NCI-H1417 (cell line): ENCODE measurements at regions not wholly inside any gene's neighbourhood (a gene's known extent, or its start where the extent isn't known, plus 50 kb on each side); places are given as distances from the start of the nearest gene placed in this dataset.

Source experiments
- DNase-seq, 3 experiments: peaks; one replicate each; lab custom pipeline; 2025; lab: John Stamatoyannopoulos, UW

DNA sequence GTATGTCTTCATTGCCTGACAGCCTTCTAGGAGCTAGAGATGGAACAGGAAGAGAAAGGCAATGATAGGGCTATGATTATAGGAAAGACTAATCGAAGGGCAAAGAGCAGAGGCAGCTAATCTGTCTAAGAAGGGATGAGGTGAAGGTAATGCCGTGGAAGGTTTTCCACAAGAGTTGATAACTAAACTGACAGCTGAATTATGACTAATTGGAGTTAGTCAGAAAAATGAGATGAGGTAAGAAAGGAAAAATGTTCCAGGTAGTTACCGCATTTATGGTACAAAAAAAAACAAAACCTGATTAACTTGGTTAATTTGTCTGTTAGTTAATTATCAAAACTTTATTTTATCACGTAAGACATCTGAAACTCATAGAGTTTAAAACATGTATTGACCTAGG is 260.3 kb downstream of the SLITRK6 start:
- no peak for DNase-seq

- no peak for DNase-seq
These were observed 261.6 kb downstream of the SLITRK6 start for GRCh38 chr13:85537601-85538000.

DNA sequence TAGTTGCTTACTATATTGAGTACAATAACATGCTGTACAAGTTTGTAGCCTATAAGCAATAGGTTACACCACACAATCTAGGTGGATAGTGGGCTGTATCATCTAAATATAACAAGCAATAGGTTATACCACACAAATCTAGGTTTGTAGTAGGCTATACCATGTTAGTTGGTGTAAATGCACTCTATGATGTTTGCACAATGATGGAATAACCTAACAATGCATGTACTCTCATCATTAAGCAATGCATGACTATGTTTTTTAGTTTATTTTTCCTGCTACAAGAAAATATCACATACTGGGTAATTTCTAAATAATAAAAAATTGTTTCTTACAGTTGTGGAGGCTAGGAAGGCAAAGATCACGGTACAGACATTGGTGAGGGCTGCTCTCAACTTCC is 262.5 kb downstream of the SLITRK6 start:
- no peak for DNase-seq

GRCh38 chr13:85535316-85536084 is 263.7 kb downstream of the SLITRK6 start:
- no peak for DNase-seq

DNA sequence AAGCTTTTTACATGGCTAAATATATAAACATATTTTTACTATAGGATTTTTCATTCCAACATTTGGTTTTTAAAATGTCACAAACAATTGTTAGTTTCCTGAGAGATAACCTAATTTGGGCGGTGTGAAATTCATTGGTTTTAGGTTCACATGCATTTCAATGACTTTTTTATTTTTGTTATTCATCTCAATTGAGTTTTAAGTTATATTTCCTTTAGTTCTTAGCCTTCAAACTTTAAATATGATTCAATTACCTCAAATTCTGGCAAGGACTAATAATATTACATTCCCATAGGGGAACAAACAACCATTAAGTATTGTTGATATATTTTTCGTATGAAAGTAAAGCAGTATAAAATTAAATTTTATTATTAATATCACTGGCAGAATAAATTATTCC is 265.3 kb downstream of the SLITRK6 start:
- no peak for DNase-seq

GRCh38 chr13:85529218-85529594 is 270.0 kb downstream of the SLITRK6 start:
- no peak for DNase-seq

DNA sequence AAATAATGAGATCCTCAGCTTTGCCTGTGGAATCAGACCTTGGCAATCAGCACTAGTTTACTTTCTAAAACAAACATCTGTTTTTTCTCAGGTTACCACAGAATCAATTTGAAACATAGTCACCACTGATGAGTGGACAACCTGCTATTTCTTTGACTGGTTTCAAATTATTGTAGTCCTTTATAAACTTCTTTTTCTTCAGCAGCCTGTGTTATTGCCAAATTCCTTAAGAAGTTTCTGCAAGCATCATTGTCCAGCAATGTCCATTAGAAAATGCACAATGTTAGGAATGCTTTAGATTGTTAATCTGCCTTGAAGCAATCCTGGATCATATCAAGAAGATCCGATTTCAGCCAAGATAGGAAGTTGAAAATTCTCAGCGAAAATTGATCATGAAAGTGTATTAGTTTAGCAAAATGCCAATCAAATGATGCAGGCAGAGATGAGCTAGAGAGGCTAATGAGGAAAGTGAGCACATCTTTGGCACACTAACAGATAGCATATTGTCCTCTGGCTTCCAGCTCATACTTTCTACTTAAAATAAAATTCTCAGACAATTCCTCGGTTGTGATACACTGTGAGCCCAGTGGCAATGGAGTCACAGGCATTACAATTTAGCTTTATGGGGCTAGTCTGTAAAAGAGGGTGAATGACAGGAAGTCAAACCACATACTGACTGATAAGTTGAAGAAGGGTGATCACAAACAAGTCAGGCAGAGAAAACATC is 270.6 kb downstream of the SLITRK6 start:
- no peak for DNase-seq

DNA sequence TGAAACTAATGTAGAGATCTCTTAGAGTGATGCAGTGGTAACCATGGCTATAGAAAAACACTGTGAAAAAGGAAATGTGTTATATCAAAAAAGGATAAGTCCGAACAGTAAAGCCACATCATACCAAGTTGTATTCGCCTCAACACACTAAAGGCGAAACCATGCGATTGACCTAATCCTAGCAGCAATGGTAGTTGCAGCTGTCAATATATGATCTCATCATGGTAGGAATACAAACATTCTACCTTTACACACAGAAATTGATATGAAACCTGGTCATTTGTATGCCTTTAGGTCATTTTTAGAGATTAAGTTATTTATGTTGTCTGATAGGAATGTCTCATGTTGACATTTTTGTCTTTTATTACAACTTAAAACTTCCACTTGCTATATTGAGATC is 271.9 kb downstream of the SLITRK6 start:
- DNase-seq, result no peak

GRCh38 chr13:85525411-85525810 is 273.8 kb downstream of the SLITRK6 start:
- no peak for DNase-seq

GRCh38 chr13:85521657-85522056 is 277.6 kb downstream of the SLITRK6 start:
- DNase-seq, result peak in 2 of 3 experiments; percentile 76 to 98

DNA sequence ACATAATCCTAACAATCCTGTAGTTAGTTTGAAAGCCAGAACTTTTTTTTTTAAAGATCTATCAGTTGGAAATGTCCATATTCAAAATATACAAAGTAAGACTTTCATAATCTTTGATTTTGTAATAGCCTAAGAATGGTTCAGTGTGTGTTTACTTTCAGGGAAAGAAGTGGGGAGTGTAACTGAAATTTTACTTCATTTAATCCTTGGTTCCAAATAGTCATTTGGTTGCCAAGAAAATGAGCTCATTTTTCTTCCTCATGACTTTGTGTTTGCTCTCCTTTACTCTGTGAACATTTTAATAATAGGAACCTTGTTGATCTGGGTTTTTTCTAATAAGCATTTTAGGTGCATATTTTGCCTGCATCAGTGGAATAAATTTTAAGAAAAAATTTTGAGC is 278.8 kb downstream of the SLITRK6 start:
- DNase-seq, result peak in 1 of 3 experiments; percentile 48

DNA sequence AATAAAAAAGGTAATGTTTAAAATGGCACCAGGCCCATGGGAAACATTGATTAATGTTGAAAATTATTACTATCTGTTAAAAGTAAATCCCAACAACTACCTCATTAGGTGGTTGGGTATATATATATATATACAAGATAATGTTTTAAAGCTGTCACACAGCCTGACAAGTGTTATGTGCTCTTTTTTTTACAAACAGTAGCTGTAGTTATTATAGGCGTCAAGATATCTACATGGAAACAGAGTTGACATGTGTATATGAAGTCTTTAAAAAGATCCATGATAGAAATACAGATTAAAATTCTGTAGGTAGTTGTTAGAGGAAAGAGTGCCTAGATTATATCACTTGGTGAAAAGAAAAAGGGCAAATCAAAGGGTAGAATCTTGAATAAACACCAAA is 279.9 kb downstream of the SLITRK6 start:
- DNase-seq, result no peak

DNA sequence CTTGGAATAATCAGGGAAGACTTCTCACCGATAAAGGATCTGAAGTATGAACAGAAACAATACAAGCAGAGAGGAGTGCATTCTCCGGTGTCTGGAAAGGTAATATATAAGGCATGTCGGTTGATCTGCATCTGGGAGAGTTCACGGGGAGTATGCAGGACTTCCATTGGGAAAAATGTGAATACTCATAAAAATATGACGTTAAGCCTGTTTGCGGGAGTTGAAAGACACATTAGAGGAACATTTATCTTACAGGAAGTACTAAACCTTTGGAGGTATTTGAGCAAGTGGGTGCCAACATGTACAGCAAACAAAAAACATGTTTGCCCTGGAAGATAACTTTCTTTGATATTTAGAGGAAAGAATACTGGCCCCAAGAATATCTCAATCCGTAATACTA is 286.8 kb downstream of the SLITRK6 start:
- no peak for DNase-seq

- DNase-seq, result peak in 1 of 3 experiments; percentile 49
These were observed 289.7 kb downstream of the SLITRK6 start for GRCh38 chr13:85509512-85509911.

DNA sequence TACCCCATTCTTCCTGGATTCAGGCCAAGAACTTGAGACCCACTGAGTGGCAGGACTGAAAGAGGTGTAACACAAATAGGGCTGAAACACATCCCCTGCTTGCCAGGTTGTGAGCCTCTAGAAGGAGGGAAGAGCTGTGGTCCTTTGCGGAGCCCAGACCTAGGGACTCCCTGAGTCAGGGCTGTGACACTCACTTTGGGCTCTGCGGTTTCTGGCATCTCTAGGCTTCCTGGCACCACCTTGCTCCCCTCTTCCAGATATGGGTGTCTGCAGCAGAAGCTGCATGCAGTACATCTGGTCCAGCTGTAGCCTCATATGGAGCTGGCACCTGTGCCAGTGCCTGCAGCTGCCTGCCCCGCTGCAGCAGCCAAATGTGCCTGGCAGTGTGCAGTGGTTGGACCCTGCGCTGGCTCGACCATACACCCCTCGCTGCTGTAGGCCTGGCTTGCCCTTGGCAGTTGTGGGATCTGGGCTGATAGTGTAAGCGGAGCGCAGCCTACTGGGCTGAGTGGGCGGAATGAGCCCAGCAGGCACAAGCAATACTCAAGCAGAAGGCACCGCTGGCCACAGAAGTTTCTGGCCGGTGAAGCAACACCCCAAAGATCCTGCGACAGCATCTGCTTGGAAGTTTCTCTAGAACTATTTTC is 290.4 kb downstream of the SLITRK6 start:
- no peak for DNase-seq

DNA sequence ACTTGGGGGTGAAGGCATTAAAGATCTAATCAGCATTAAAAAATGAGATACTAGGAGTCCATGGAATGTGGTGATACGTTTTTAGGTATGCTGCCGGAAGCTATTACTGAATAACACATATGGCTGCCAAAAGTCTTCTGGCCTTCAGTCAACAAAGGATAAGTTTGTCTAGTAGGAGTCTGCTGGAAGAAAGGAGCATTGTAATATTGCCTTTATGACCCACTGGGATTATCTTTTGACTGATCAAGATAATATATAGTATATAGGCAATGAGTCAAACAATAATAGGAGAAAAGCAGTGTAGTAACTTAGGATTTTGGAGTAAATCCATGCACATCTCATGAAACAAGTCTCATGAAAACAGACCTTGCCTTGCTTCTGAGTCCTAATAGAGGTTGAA is 295.4 kb downstream of the SLITRK6 start:
- DNase-seq, result no peak

DNA sequence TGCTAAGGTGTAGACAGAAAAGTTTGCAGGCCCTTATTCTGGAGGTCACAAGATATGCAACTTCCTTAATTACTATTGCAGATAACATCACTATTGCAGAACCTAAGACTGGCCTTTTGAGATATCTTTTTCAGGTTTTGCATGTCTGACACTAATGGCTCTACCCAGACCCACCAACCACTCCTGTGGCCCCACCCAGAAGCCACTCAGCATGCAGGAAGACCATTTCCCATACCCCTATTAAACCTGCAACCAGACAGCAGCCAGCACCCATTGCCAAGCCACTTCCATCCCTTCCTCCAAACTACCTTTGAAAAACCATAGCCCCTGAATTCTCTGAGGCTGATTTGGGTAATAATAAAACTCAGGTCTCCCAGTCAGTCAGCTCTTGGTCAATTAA is 297.6 kb downstream of the SLITRK6 start:
- DNase-seq, result no peak

GRCh38 chr13:85500696-85501256 is 298.4 kb downstream of the SLITRK6 start:
- no peak for DNase-seq

DNA sequence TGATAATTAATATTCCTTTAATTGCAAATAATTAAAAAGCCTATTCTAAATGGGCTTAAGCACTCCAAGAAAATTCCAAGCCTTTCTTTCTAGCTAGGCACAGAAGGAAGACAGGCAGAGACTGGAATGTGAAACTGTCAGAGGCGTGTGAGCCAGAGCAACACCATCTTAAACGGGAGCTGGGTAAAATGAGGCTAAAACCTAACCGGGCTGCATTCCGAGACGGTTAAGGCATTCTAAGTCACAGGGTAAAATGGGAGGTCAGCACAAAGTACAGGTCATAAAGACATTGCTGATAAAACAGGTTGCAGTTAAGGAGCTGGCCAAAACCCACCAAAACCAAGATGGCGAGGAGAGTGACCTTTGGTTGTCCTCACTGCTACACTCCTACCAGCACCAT is 300.4 kb downstream of the SLITRK6 start:
- DNase-seq, result no peak

GRCh38 chr13:85497652-85498051 is 301.6 kb downstream of the SLITRK6 start:
- no peak for DNase-seq

- no peak for DNase-seq
These were observed 306.9 kb downstream of the SLITRK6 start for GRCh38 chr13:85492283-85492682.

- no peak for DNase-seq
These were observed 312.6 kb downstream of the SLITRK6 start for GRCh38 chr13:85486663-85487062.

DNA sequence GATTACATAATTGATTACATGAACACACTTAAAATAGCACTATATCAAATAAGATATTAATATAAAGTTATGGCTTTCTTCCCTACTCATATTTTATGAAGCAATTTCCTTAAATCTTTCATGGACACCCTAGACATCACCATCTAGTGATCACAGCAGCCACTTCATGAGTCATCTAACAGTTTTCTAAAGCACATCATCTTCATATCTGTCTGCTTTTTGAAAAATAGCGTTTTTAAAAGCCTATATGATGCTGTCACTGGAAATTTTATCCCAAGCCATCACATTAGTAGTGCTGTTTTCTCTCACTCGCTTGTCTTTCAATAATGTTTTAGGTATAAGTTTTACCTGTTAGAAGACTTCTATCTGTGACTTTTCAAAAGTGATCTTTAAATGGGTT is 326.1 kb downstream of the SLITRK6 start:
- DNase-seq, result no peak
